Ishikawa (cell line): ENCODE measurements at regions not wholly inside any gene's neighbourhood (a gene's known extent, or its start where the extent isn't known, plus 50 kb on each side); places are given as distances from the start of the nearest gene placed in this dataset.

Experiments
- CEBPB ChIP-seq: IDR thresholded peaks from 2 replicates; pipeline ENCODE4 v1.6.1; 2012
- CREB1 ChIP-seq: IDR thresholded peaks from 2 replicates; pipeline ENCODE4 v1.6.1; 2012; ENCODE audit warnings: low read depth
- EGR1 ChIP-seq: IDR thresholded peaks from 2 replicates; pipeline ENCODE4 v1.6.1; 2012
- EP300 ChIP-seq: IDR thresholded peaks from 2 replicates; pipeline ENCODE4 v1.6.1; 2012; ENCODE audit warnings: borderline replicate concordance
- FOXM1 ChIP-seq: IDR thresholded peaks from 2 replicates; pipeline ENCODE4 v1.6.1; 2012; ENCODE audit warnings: low read depth, borderline replicate concordance
- MAX ChIP-seq: IDR thresholded peaks from 2 replicates; pipeline ENCODE4 v1.6.1; 2012
- NFIC ChIP-seq: IDR thresholded peaks from 2 replicates; pipeline ENCODE4 v1.6.1; 2012
- RAD21 ChIP-seq: IDR thresholded peaks from 2 replicates; pipeline ENCODE4 v1.6.1; 2012; ENCODE audit warnings: low read depth
- REST ChIP-seq: IDR thresholded peaks from 2 replicates; pipeline ENCODE4 v1.6.1; 2012; ENCODE audit warnings: low read depth, mild to moderate bottlenecking
- TAF1 ChIP-seq: IDR thresholded peaks from 2 replicates; pipeline ENCODE4 v1.6.1; 2012; ENCODE audit warnings: low read depth, mild to moderate bottlenecking
- TCF12 ChIP-seq: IDR thresholded peaks from 2 replicates; pipeline ENCODE4 v1.6.1; 2012; ENCODE audit warnings: low read depth
- TEAD4 ChIP-seq: IDR thresholded peaks from 2 replicates; pipeline ENCODE4 v1.6.1; 2012
- USF1 ChIP-seq: IDR thresholded peaks from 2 replicates; pipeline ENCODE4 v1.6.1; 2012
- YY1 ChIP-seq: IDR thresholded peaks from 2 replicates; pipeline ENCODE4 v1.6.1; 2012; ENCODE audit warnings: low read depth
- ZBTB7A ChIP-seq: IDR thresholded peaks from 2 replicates; pipeline ENCODE4 v1.6.1; 2012; ENCODE audit warnings: low read depth

GRCh38 chr13:80516818-80517348 lies 176.0 kb upstream of the SPRY2 start:
- no peak for TF ChIP-seq ZBTB7A
- no peak for TF ChIP-seq REST
- no peak for TF ChIP-seq RAD21
- TF ChIP-seq YY1: no peak
- no peak for TF ChIP-seq MAX
- no peak for TF ChIP-seq USF1
- no peak for TF ChIP-seq CREB1
- no peak for TF ChIP-seq TAF1
- no peak for TF ChIP-seq FOXM1
- no peak for TF ChIP-seq TEAD4
- TF ChIP-seq NFIC: no peak
- no peak for TF ChIP-seq CEBPB
- TF ChIP-seq EGR1: no peak
- TF ChIP-seq EP300: no peak
- no peak for TF ChIP-seq TCF12

- TF ChIP-seq YY1: no peak
- no peak for TF ChIP-seq TAF1
- TF ChIP-seq EGR1: no peak
- no peak for TF ChIP-seq MAX
- TF ChIP-seq RAD21: no peak
- no peak for TF ChIP-seq NFIC
- no peak for TF ChIP-seq REST
- no peak for TF ChIP-seq USF1
- no peak for TF ChIP-seq ZBTB7A
- TF ChIP-seq CEBPB: no peak
- TF ChIP-seq TEAD4: no peak
Observed at GRCh38 chr13:80515296-80515695, 174.4 kb upstream of the SPRY2 start.

- TF ChIP-seq REST: no peak
- TF ChIP-seq TCF12: no peak
- no peak for TF ChIP-seq TAF1
- no peak for TF ChIP-seq TEAD4
- TF ChIP-seq YY1: no peak
- no peak for TF ChIP-seq EGR1
- TF ChIP-seq NFIC: no peak
- TF ChIP-seq CREB1: no peak
- TF ChIP-seq USF1: no peak
- no peak for TF ChIP-seq ZBTB7A
- TF ChIP-seq FOXM1: no peak
- TF ChIP-seq EP300: no peak
- no peak for TF ChIP-seq CEBPB
- TF ChIP-seq MAX: no peak
- TF ChIP-seq RAD21: no peak
Observed at GRCh38 chr13:80513196-80513595, 172.3 kb upstream of the SPRY2 start.

- TF ChIP-seq EGR1 (no peak), CEBPB (no peak), TCF12 (no peak), EP300 (no peak), RAD21 (no peak)
Observed at GRCh38 chr13:80510686-80511085, 169.8 kb upstream of the SPRY2 start.
